Activated CD4-positive, alpha-beta memory T cell treated with anti-CD3 and anti-CD28 coated beads for 36 hours (primary cell): ENCODE measurements at regions not wholly inside any gene's neighbourhood (a gene's known extent, or its start where the extent isn't known, plus 50 kb on each side); places are given as distances from the start of the nearest gene placed in this dataset.

ENCODE experiments used
- CTCF ChIA-PET: fragments of 350-600 bp; sonication (Branson Sonifier 250); formaldehyde crosslinking; loops from one replicate; lab custom pipeline; 2021; ENCODE audit warnings: antibody characterized with exemption, inconsistent platforms; lab: Charles Lee
- POLR2A ChIA-PET: fragments of 350-600 bp; sonication (Branson Sonifier 250); formaldehyde crosslinking; loops from one replicate; lab custom pipeline; 2021; ENCODE audit warnings: antibody characterized with exemption; lab: Charles Lee
- DNase-seq: peaks from one replicate; pipeline ENCODE4 v3.0.0-alpha.2; 2020
- H3K27ac Mint-ChIP-seq: one replicate; pipeline ENCODE4 v1.8.0; 2021; ENCODE audit warnings: mixed read lengths
- H3K27me3 Mint-ChIP-seq: one replicate; pipeline ENCODE4 v1.8.0; 2021; ENCODE audit warnings: mixed read lengths
- H3K36me3 Mint-ChIP-seq: one replicate; pipeline ENCODE4 v1.8.0; 2021; ENCODE audit warnings: mixed read lengths
- H3K4me1 Mint-ChIP-seq: one replicate; pipeline ENCODE4 v1.8.0; 2021; ENCODE audit warnings: low read depth, mixed read lengths
- H3K4me3 Mint-ChIP-seq: one replicate; pipeline ENCODE4 v1.8.0; 2021; ENCODE audit warnings: mild to moderate bottlenecking, mixed read lengths
- H3K9me3 Mint-ChIP-seq: one replicate; pipeline ENCODE4 v1.8.0; 2021; ENCODE audit warnings: mixed read lengths
- intact Hi-C: fragments of 100-400 bp; cut with micrococcal nuclease; formaldehyde crosslinking; loops from one replicate; pipeline ENCODE4 v1.15.1; 2023

- intact Hi-C loops: loop anchor here (1.0 to 5.0 kb wide), 7 partner anchors 11 to 289 kb away; partner anchors contain the start of gene KLF12
- H3K9me3 Mint-ChIP-seq: no peaks in the 10 kb centered on the region
- H3K27me3 Mint-ChIP-seq: no peaks in the 10 kb centered on the region
- peaks cover 13% of the 10 kb centered on the region for H3K36me3 Mint-ChIP-seq
- H3K4me1 Mint-ChIP-seq: peaks cover 73% of the 10 kb centered on the region
- H3K27ac Mint-ChIP-seq: peak overlapping the region; percentile 61
- DNase-seq: no peak
- H3K4me3 Mint-ChIP-seq: no peak overlapping the region
- ChIA-PET POLR2A (interaction anchor here (1.0 kb wide), 1 partner anchor 31 kb away, joined by 3 read pairs; no protein-coding TSS in a partner anchor), CTCF (interaction anchor here (1.0 to 2.1 kb wide), 2 partner anchors 95 to 344 kb away, joined by 3 to 6 read pairs; no protein-coding TSS in a partner anchor)
Observed at GRCh38 chr13:73943137-73943964, 190.9 kb downstream of the KLF12 start.

- intact Hi-C loops: loop anchor here (2.0 to 5.0 kb wide), 4 partner anchors 121 to 291 kb away; partner anchors contain the start of gene KLF12
- no peaks in the 10 kb centered on the region for H3K9me3 Mint-ChIP-seq
- POLR2A ChIA-PET: interaction anchor here (0.6 kb wide), 1 partner anchor 129 kb away, joined by 4 read pairs; no protein-coding TSS in a partner anchor
Observed at GRCh38 chr13:73941752-73942151, 192.5 kb downstream of the KLF12 start.

GRCh38 chr13:73940098-73940497 lies 194.1 kb downstream of the KLF12 start:
- Mint-ChIP-seq H3K27me3 (no peaks in the 10 kb centered on the region), H3K36me3 (peaks cover 28% of the 10 kb centered on the region), H3K4me1 (peaks cover 71% of the 10 kb centered on the region), H3K27ac (no peak overlapping the region), H3K4me3 (no peak overlapping the region), H3K9me3 (no peaks in the 10 kb centered on the region)
- POLR2A ChIA-PET: no interaction called here
- CTCF ChIA-PET: interaction anchor here (0.6 kb wide), 1 partner anchor 163 kb away, joined by 3 read pairs; no protein-coding TSS in a partner anchor
- intact Hi-C loops: loop anchor here (5.0 kb wide), 2 partner anchors 223 to 292 kb away; no protein-coding TSS in a partner anchor
- no peak for DNase-seq

More at GRCh38 chr13:73941752-73942151, 192.5 kb downstream of the KLF12 start:
- peaks cover 71% of the 10 kb centered on the region for H3K4me1 Mint-ChIP-seq
- no peak overlapping the region for H3K4me3 Mint-ChIP-seq
- peaks cover 17% of the 10 kb centered on the region for H3K36me3 Mint-ChIP-seq
- H3K27me3 Mint-ChIP-seq: no peaks in the 10 kb centered on the region
- CTCF ChIA-PET: interaction anchor here (0.6 kb wide), 1 partner anchor 301 kb away, joined by 3 read pairs; no protein-coding TSS in a partner anchor
- H3K27ac Mint-ChIP-seq: no peak overlapping the region
- no peak for DNase-seq

- CTCF ChIA-PET: interaction anchor here (1.2 to 1.6 kb wide), 3 partner anchors 10 to 347 kb away, joined by 3 read pairs; no protein-coding TSS in a partner anchor
- no peaks in the 10 kb centered on the region for H3K27me3 Mint-ChIP-seq
- DNase-seq: no peak
- no peak overlapping the region for H3K4me3 Mint-ChIP-seq
- intact Hi-C loops: loop anchor here (2.0 to 5.0 kb wide), 4 partner anchors 15 to 347 kb away; no protein-coding TSS in a partner anchor
- H3K36me3 Mint-ChIP-seq: peaks cover 28% of the 10 kb centered on the region
- POLR2A ChIA-PET: no interaction called here
- H3K4me1 Mint-ChIP-seq: peaks cover 73% of the 10 kb centered on the region
- H3K9me3 Mint-ChIP-seq: no peaks in the 10 kb centered on the region
- H3K27ac Mint-ChIP-seq: no peak overlapping the region
Observed at GRCh38 chr13:73939603-73940002, 194.6 kb downstream of the KLF12 start.

- H3K36me3 Mint-ChIP-seq: peaks cover 28% of the 10 kb centered on the region
- ChIA-PET CTCF (interaction anchor here (1.0 to 1.6 kb wide), 4 partner anchors 10 to 348 kb away, joined by 3 read pairs; no protein-coding TSS in a partner anchor), POLR2A (interaction anchor here (1.1 kb wide), 1 partner anchor 63 kb away, joined by 4 read pairs; no protein-coding TSS in a partner anchor)
- H3K4me3 Mint-ChIP-seq: no peak overlapping the region
- peaks cover 76% of the 10 kb centered on the region for H3K4me1 Mint-ChIP-seq
- no peaks in the 10 kb centered on the region for H3K27me3 Mint-ChIP-seq
- H3K9me3 Mint-ChIP-seq: no peaks in the 10 kb centered on the region
- H3K27ac Mint-ChIP-seq: no peak overlapping the region
- DNase-seq: no peak
- intact Hi-C loops: loop anchor here (2.0 kb wide), 2 partner anchors 14 to 348 kb away; no protein-coding TSS in a partner anchor
Observed at GRCh38 chr13:73939071-73939380, 195.2 kb downstream of the KLF12 start.

GRCh38 chr13:73938372-73939070 lies 195.7 kb downstream of the KLF12 start:
- Mint-ChIP-seq H3K27me3 (no peaks in the 10 kb centered on the region), H3K4me3 (no peak overlapping the region), H3K36me3 (peaks cover 28% of the 10 kb centered on the region), H3K4me1 (peaks cover 77% of the 10 kb centered on the region), H3K27ac (no peak overlapping the region), H3K9me3 (no peaks in the 10 kb centered on the region)
- no peak for DNase-seq
- ChIA-PET POLR2A (interaction anchor here (1.1 kb wide), 1 partner anchor 64 kb away, joined by 4 read pairs; no protein-coding TSS in a partner anchor), CTCF (interaction anchor here (1.0 to 1.6 kb wide), 4 partner anchors 11 to 348 kb away, joined by 3 read pairs; no protein-coding TSS in a partner anchor)
- intact Hi-C loops: loop anchor here (2.0 kb wide), 2 partner anchors 14 to 348 kb away; no protein-coding TSS in a partner anchor

GRCh38 chr13:73937441-73937840 lies 196.8 kb downstream of the KLF12 start:
- no peaks in the 10 kb centered on the region for H3K27me3 Mint-ChIP-seq
- intact Hi-C loops: no loop called here
- DNase-seq: no peak
- ChIA-PET POLR2A (no interaction called here), CTCF (interaction anchor here (1.6 kb wide), 1 partner anchor 349 kb away, joined by 5 read pairs; no protein-coding TSS in a partner anchor)
- H3K27ac Mint-ChIP-seq: no peak overlapping the region
- H3K4me3 Mint-ChIP-seq: no peak overlapping the region
- H3K9me3 Mint-ChIP-seq: no peaks in the 10 kb centered on the region
- peaks cover 75% of the 10 kb centered on the region for H3K4me1 Mint-ChIP-seq
- H3K36me3 Mint-ChIP-seq: peaks cover 23% of the 10 kb centered on the region

- no peak for DNase-seq
- POLR2A ChIA-PET: no interaction called here
- no peak overlapping the region for H3K4me3 Mint-ChIP-seq
- no peak overlapping the region for H3K27ac Mint-ChIP-seq
- H3K27me3 Mint-ChIP-seq: no peaks in the 10 kb centered on the region
- peaks cover 15% of the 10 kb centered on the region for H3K36me3 Mint-ChIP-seq
- peaks cover 71% of the 10 kb centered on the region for H3K4me1 Mint-ChIP-seq
- CTCF ChIA-PET: interaction anchor here (0.6 to 1.6 kb wide), 3 partner anchors 11 to 351 kb away, joined by 3 to 5 read pairs (median 3); no protein-coding TSS in a partner anchor
- H3K9me3 Mint-ChIP-seq: no peaks in the 10 kb centered on the region
- intact Hi-C loops: no loop called here
Observed at GRCh38 chr13:73935991-73936390, 198.2 kb downstream of the KLF12 start.

GRCh38 chr13:73934771-73935170 lies 199.4 kb downstream of the KLF12 start:
- H3K36me3 Mint-ChIP-seq: peaks cover 18% of the 10 kb centered on the region
- POLR2A ChIA-PET: no interaction called here
- DNase-seq: no peak
- H3K4me3 Mint-ChIP-seq: no peak overlapping the region
- intact Hi-C loops: no loop called here
- no peaks in the 10 kb centered on the region for H3K9me3 Mint-ChIP-seq
- H3K4me1 Mint-ChIP-seq: peaks cover 61% of the 10 kb centered on the region
- CTCF ChIA-PET: no interaction called here
- H3K27me3 Mint-ChIP-seq: no peaks in the 10 kb centered on the region
- no peak overlapping the region for H3K27ac Mint-ChIP-seq

GRCh38 chr13:73934215-73934641 lies 200.0 kb downstream of the KLF12 start:
- intact Hi-C loops: no loop called here
- H3K4me1 Mint-ChIP-seq: peaks cover 62% of the 10 kb centered on the region
- POLR2A ChIA-PET: no interaction called here

GRCh38 chr13:73933795-73934194 lies 200.4 kb downstream of the KLF12 start:
- intact Hi-C loops: loop anchor here (2.0 kb wide), 2 partner anchors 69 to 201 kb away; partner anchors contain the start of gene KLF12
- Mint-ChIP-seq H3K4me3 (no peak overlapping the region), H3K27ac (no peak overlapping the region), H3K36me3 (peaks cover 21% of the 10 kb centered on the region), H3K9me3 (no peaks in the 10 kb centered on the region), H3K4me1 (peaks cover 64% of the 10 kb centered on the region), H3K27me3 (no peaks in the 10 kb centered on the region)
- POLR2A ChIA-PET: no interaction called here
- CTCF ChIA-PET: no interaction called here
- no peak for DNase-seq

More at GRCh38 chr13:73934215-73934641, 200.0 kb downstream of the KLF12 start:
- CTCF ChIA-PET: no interaction called here
- Mint-ChIP-seq H3K4me3 (no peak overlapping the region), H3K9me3 (no peaks in the 10 kb centered on the region), H3K27me3 (no peaks in the 10 kb centered on the region), H3K36me3 (peaks cover 21% of the 10 kb centered on the region), H3K27ac (no peak overlapping the region)
- DNase-seq: no peak
